Osteoblast (primary cell): ENCODE measurements at regions not wholly inside any gene's neighbourhood (a gene's known extent, or its start where the extent isn't known, plus 50 kb on each side); places are given as distances from the start of the nearest gene placed in this dataset.

Experiments used
- DNase-seq: peaks from one replicate; pipeline ENCODE4 v3.0.0; 2011; ENCODE audit warnings: low spot score, mixed read lengths; ENCODE audit not compliant: insufficient read length; ENCODE audit errors: missing footprints
- H2AFZ ChIP-seq: 2 replicates; pipeline ENCODE4 v1.6.0; 2011; ENCODE audit warnings: mild to moderate bottlenecking, low read length
- H3K27ac ChIP-seq: 2 replicates; pipeline ENCODE4 v1.5.1; 2011; ENCODE audit warnings: mild to moderate bottlenecking, low read depth, low read length, moderate library complexity
- H3K27me3 ChIP-seq: 2 replicates; pipeline ENCODE4 v1.6.0; 2012; ENCODE audit warnings: mild to moderate bottlenecking, control low read depth, inconsistent platforms, low read length, moderate library complexity; ENCODE audit not compliant: insufficient read depth
- H3K36me3 ChIP-seq: 2 replicates; pipeline ENCODE4 v1.5.1; 2011; ENCODE audit warnings: mild to moderate bottlenecking, low read length, control low read depth, moderate library complexity; ENCODE audit not compliant: insufficient read depth
- H3K4me1 ChIP-seq: 2 replicates; pipeline ENCODE4 v1.5.1; 2011; ENCODE audit warnings: mild to moderate bottlenecking, low read length, control low read depth, moderate library complexity; ENCODE audit not compliant: insufficient read depth
- H3K4me2 ChIP-seq: 2 replicates; pipeline ENCODE4 v1.6.0; 2011; ENCODE audit warnings: mild to moderate bottlenecking, low read length; ENCODE audit not compliant: insufficient read depth
- H3K4me3 ChIP-seq: fragments of 200-600 bp; sonication (generic); 3 replicates; pipeline ENCODE4 v1.5.1; 2012; ENCODE audit warnings: mild to moderate bottlenecking, low read length, inconsistent platforms; ENCODE audit not compliant: insufficient read depth
- H3K79me2 ChIP-seq: 2 replicates; pipeline ENCODE4 v1.6.0; 2012; ENCODE audit warnings: mild to moderate bottlenecking, low read length, control low read depth, inconsistent platforms; ENCODE audit not compliant: insufficient read depth
- H3K9me3 ChIP-seq: 2 replicates; pipeline ENCODE4 v1.5.1; 2011; ENCODE audit warnings: low read depth, low read length, control low read depth
- H4K20me1 ChIP-seq: 2 replicates; pipeline ENCODE4 v1.6.0; 2012; ENCODE audit warnings: mild to moderate bottlenecking, low read length, control low read depth; ENCODE audit not compliant: insufficient read depth
- TF ChIP-seq, protein P1 (sequence below): IDR thresholded peaks from 2 replicates; pipeline ENCODE4 v1.5.1; 2011; ENCODE audit warnings: mild to moderate bottlenecking, low read depth, low read length, moderate library complexity; ENCODE audit errors: extremely low read depth

- DNase-seq, result no peak
- no peaks in the 10 kb centered on the region for H3K9me3 ChIP-seq
- no peaks in the 10 kb centered on the region for H3K4me1 ChIP-seq
- H3K4me3 ChIP-seq, result no peak overlapping the region
- H3K79me2 ChIP-seq, result no peaks in the 10 kb centered on the region
- no peaks in the 10 kb centered on the region for H3K27me3 ChIP-seq
- H2AFZ ChIP-seq, result no peak overlapping the region
- no peaks in the 10 kb centered on the region for H4K20me1 ChIP-seq
- H3K27ac ChIP-seq, result no peak overlapping the region
- TF ChIP-seq, protein P1, sequence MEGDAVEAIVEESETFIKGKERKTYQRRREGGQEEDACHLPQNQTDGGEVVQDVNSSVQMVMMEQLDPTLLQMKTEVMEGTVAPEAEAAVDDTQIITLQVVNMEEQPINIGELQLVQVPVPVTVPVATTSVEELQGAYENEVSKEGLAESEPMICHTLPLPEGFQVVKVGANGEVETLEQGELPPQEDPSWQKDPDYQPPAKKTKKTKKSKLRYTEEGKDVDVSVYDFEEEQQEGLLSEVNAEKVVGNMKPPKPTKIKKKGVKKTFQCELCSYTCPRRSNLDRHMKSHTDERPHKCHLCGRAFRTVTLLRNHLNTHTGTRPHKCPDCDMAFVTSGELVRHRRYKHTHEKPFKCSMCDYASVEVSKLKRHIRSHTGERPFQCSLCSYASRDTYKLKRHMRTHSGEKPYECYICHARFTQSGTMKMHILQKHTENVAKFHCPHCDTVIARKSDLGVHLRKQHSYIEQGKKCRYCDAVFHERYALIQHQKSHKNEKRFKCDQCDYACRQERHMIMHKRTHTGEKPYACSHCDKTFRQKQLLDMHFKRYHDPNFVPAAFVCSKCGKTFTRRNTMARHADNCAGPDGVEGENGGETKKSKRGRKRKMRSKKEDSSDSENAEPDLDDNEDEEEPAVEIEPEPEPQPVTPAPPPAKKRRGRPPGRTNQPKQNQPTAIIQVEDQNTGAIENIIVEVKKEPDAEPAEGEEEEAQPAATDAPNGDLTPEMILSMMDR, result no peak
- no peaks in the 10 kb centered on the region for H3K36me3 ChIP-seq
- no peak overlapping the region for H3K4me2 ChIP-seq
Measured at GRCh38 chr11:79617561-79617960, 176.7 kb upstream of the TENM4 start.

GRCh38 chr11:79616392-79616851, 175.6 kb upstream of the TENM4 start:
- H3K36me3 ChIP-seq, result no peaks in the 10 kb centered on the region
- H4K20me1 ChIP-seq, result no peaks in the 10 kb centered on the region
- H3K79me2 ChIP-seq, result no peaks in the 10 kb centered on the region
- no peak overlapping the region for H3K4me2 ChIP-seq
- TF ChIP-seq, protein P1, result no peak
- no peak overlapping the region for H3K4me3 ChIP-seq
- no peak overlapping the region for H3K27ac ChIP-seq
- DNase-seq, result no peak
- H3K9me3 ChIP-seq, result no peaks in the 10 kb centered on the region
- H3K4me1 ChIP-seq, result no peaks in the 10 kb centered on the region
- H3K27me3 ChIP-seq, result no peaks in the 10 kb centered on the region
- H2AFZ ChIP-seq, result no peak overlapping the region

DNA sequence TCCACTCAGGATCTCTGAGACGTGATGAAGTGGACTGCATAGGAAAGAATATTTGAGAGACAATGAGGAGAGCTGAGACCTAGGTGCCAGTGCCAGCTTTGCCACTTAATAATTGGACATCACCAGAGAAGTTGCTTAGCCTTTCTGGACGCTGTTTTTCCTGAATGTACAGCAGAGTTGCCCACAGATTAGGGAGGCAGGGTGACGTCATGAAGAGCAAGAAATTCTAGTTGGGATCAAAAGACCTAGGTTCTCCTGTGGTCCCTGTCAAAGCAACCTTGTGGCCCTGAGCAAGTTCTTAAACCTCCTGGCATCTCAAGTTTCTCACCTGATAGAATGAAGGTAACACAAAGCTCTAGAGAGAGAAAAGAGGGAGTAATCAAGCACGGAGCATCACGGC, 174.6 kb upstream of the TENM4 start:
- H3K36me3 ChIP-seq, result no peaks in the 10 kb centered on the region
- no peak overlapping the region for H3K4me2 ChIP-seq
- no peaks in the 10 kb centered on the region for H3K79me2 ChIP-seq
- TF ChIP-seq, protein P1, result no peak
- H3K4me1 ChIP-seq, result no peaks in the 10 kb centered on the region
- no peak overlapping the region for H3K27ac ChIP-seq
- no peaks in the 10 kb centered on the region for H3K9me3 ChIP-seq
- DNase-seq, result no peak
- H3K27me3 ChIP-seq, result no peaks in the 10 kb centered on the region
- H2AFZ ChIP-seq, result no peak overlapping the region
- no peaks in the 10 kb centered on the region for H4K20me1 ChIP-seq
- H3K4me3 ChIP-seq, result no peak overlapping the region

DNA sequence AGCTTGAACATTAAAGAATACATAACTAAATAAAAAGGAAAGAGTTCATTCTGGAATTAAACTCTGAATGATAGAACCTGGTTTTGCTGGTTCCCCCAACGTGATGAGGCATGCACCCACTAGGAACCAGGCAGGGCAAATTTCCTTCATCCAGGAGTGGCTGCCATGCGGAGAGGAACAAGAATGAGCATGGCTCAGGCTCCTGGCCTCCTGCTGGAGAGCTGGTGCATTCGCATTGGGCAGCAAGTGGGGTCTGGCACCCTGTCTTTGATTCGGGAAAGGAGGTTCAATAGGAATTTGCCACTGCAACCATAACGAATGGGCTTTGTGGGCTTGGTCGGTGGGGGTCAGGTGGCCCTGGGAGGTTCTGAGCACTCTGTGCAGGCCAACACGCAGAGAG, 169.8 kb upstream of the TENM4 start:
- no peak for DNase-seq
- Histone ChIP-seq H2AFZ (no peak overlapping the region), H3K27ac (no peak overlapping the region), H3K4me1 (no peaks in the 10 kb centered on the region), H3K79me2 (no peaks in the 10 kb centered on the region), H3K9me3 (no peaks in the 10 kb centered on the region), H3K36me3 (no peaks in the 10 kb centered on the region), H3K4me2 (no peak overlapping the region), H3K4me3 (no peak overlapping the region), H4K20me1 (no peaks in the 10 kb centered on the region), H3K27me3 (no peaks in the 10 kb centered on the region)
- TF ChIP-seq, protein P1, result no peak
